HepG2 (cell line): ENCODE measurements at regions not wholly inside any gene's neighbourhood (a gene's known extent, or its start where the extent isn't known, plus 50 kb on each side); places are given as distances from the start of the nearest gene placed in this dataset.

ENCODE experiments used
- ATAC-seq: fragments of 200-7000 bp; cut with Tn5 transposase; 3 replicates; pipeline ENCODE4 v1.9.1; 2020; ENCODE audit warnings: mild to moderate bottlenecking, moderate library complexity
- BruUV-seq: library from RNA; stranded (reverse); fragments of 400-500 nt; replicated peaks from 2 replicates; lab custom pipeline; 2021; lab: Mats Ljungman, UMichigan
- CTCF ChIA-PET: fragments of 300-600 bp; formaldehyde crosslinking; extraction: SDS; loops from one replicate; lab custom pipeline; 2021; ENCODE audit warnings: low total read pairs, inconsistent platforms, low intra/inter-chr PET ratio; lab: Yijun Ruan, JAX
- POLR2A ChIA-PET: fragments of 350-600 bp; sonication (Branson Sonifier 250); formaldehyde crosslinking; loops from one replicate; lab custom pipeline; 2020; ENCODE audit warnings: antibody characterized with exemption, inconsistent platforms; lab: Yijun Ruan, JAX
- DNase-seq: peaks from one replicate; pipeline ENCODE4 v3.0.0-alpha.2; 2015; ENCODE audit warnings: low spot score
- FAIRE-seq: peaks from 3 replicates; lab custom pipeline; 2011; peaks lifted over from hg19 to GRCh38; lab: Jason Lieb, UNC
- H2AFZ ChIP-seq: one replicate; pipeline ENCODE4 v1.6.1; 2011; ENCODE audit warnings: low read length, inconsistent platforms
- H3K27ac ChIP-seq: fragments of 300-600 bp; 3 replicates; pipeline ENCODE4 v1.8.0; 2011; ENCODE audit warnings: mixed run types, mild to moderate bottlenecking, mixed read lengths, low read length, inconsistent platforms; ENCODE audit not compliant: insufficient read depth; ENCODE audit errors: extremely low read length
- H3K27me3 ChIP-seq, 2 experiments: fragments of 200-600 bp in 1 of 2; 2 replicates in 1 of 2; 3 replicates in 1 of 2; pipeline versions ENCODE4 v1.6.0 to v1.8.0; 2011; ENCODE audit warnings: low read length in 2 of 2, mild to moderate bottlenecking in 2 of 2, moderate library complexity in 2 of 2, inconsistent platforms in 1 of 2; ENCODE audit not compliant: insufficient read depth in 2 of 2, control insufficient read depth in 1 of 2
- H3K36me3 ChIP-seq, 2 experiments: fragments of 200-600 bp in 1 of 2; replicated peaks in 1 of 2; 2 replicates in 1 of 2; 3 replicates in 1 of 2; pipeline versions ENCODE4 v1.5.1 to v1.8.0; 2011; ENCODE audit warnings: low read length in 2 of 2, inconsistent platforms in 1 of 2; ENCODE audit not compliant: insufficient read depth in 2 of 2, control insufficient read depth in 1 of 2
- H3K4me1 ChIP-seq: 2 replicates; pipeline ENCODE4 v1.5.1; 2012; ENCODE audit warnings: low read length, inconsistent platforms; ENCODE audit not compliant: insufficient read depth
- H3K4me2 ChIP-seq: 2 replicates; pipeline ENCODE4 v1.6.0; 2011; ENCODE audit warnings: low read depth, low read length, inconsistent platforms
- H3K4me3 ChIP-seq, 3 experiments: fragments of 200-600 bp in 1 of 3; sonication (generic), shearing (Covaris generic) in 1 of 3; replicated peaks in 1 of 3; 2 replicates each; pipeline ENCODE4 v1.5.1; 2011 to 2016; ENCODE audit warnings: low read length in 3 of 3, inconsistent platforms in 2 of 3, low read depth in 2 of 3, mild to moderate bottlenecking in 2 of 3, control low read depth in 1 of 3, mixed read lengths in 1 of 3; ENCODE audit not compliant: insufficient read depth in 1 of 3
- H3K79me2 ChIP-seq: one replicate; pipeline ENCODE4 v1.6.1; 2011; ENCODE audit warnings: low read length, inconsistent platforms; ENCODE audit not compliant: insufficient read depth
- H3K9ac ChIP-seq: 2 replicates; pipeline ENCODE4 v1.6.0; 2011; ENCODE audit warnings: mild to moderate bottlenecking, low read depth, low read length, inconsistent platforms; ENCODE audit not compliant: insufficient read depth
- H3K9me3 ChIP-seq: 2 replicates; pipeline ENCODE4 v1.5.1; 2012; ENCODE audit warnings: mild to moderate bottlenecking, low read length
- H4K20me1 ChIP-seq: 2 replicates; pipeline ENCODE4 v1.6.0; 2011; ENCODE audit warnings: inconsistent platforms, mild to moderate bottlenecking, low read length, moderate library complexity; ENCODE audit not compliant: insufficient read depth
- ARNT2 ChIP-seq: sonication (generic); formaldehyde crosslinking; IDR thresholded peaks from 2 replicates; pipeline ENCODE4 v1.8.0; 2022; ENCODE audit warnings: mild to moderate bottlenecking, low read depth, missing genetic modification reagents, moderate library complexity
- CREB1 ChIP-seq, 2 experiments: fragments of 450-650 bp in 1 of 2; IDR thresholded peaks; 2 replicates each; pipeline ENCODE4 v1.6.1; 2016 to 2017; ENCODE audit warnings: control low read depth in 1 of 2, mild to moderate bottlenecking in 1 of 2, missing compliant biosample characterization in 1 of 2, missing genetic modification characterization in 1 of 2
- HOXA5 ChIP-seq: sonication (generic); formaldehyde crosslinking; IDR thresholded peaks from 2 replicates; pipeline ENCODE4 v1.4.0; 2020; ENCODE audit warnings: missing genetic modification reagents
- MYC ChIP-seq: sonication (generic); formaldehyde crosslinking; IDR thresholded peaks from 2 replicates; pipeline ENCODE4 v1.9.0; 2021; ENCODE audit warnings: missing genetic modification reagents, borderline replicate concordance
- RFXANK ChIP-seq: IDR thresholded peaks from 2 replicates; pipeline ENCODE4 v1.6.1; 2016
- ZNF136 ChIP-seq: sonication (generic); formaldehyde crosslinking; IDR thresholded peaks from 2 replicates; pipeline ENCODE4 v1.8.1; 2022; ENCODE audit warnings: low read depth, mild to moderate bottlenecking, moderate library complexity, missing genetic modification reagents
- ZNF709 ChIP-seq: sonication (generic); formaldehyde crosslinking; IDR thresholded peaks from 2 replicates; pipeline ENCODE4 v1.5.0; 2020; ENCODE audit warnings: mild to moderate bottlenecking, missing genetic modification reagents
- ZSCAN25 ChIP-seq: sonication (generic); formaldehyde crosslinking; IDR thresholded peaks from 2 replicates; pipeline ENCODE4 v1.8.0; 2022; ENCODE audit warnings: mild to moderate bottlenecking, missing genetic modification reagents
- ZZZ3 ChIP-seq: sonication (generic); formaldehyde crosslinking; IDR thresholded peaks from 2 replicates; pipeline ENCODE4 v1.4.0; 2020; ENCODE audit warnings: missing genetic modification reagents, mild to moderate bottlenecking, borderline replicate concordance
- WGBS: methylation state at CpG from one replicate; pipeline ENCODE4 v1.1.6; 2017; ENCODE audit warnings: low lambda C conversion rate; 5-methylcytosine and 5-hydroxymethylcytosine counted together
- in situ Hi-C: cut with HindIII; loops from 2 replicates; pipeline ENCODE4 v1.10.0; 2017; ENCODE audit warnings: low pct_unique_long_range_greater_than_20kb; ENCODE audit not compliant: extremely low pct_ligation_motif_present
- intact Hi-C: fragments of 100-400 bp; cut with micrococcal nuclease; formaldehyde crosslinking; loops from one replicate; pipeline ENCODE4 v1.10.0; 2022; ENCODE audit not compliant: unreplicated experiment
- TF ChIP-seq, protein P1 (sequence below): sonication (generic); formaldehyde crosslinking; IDR thresholded peaks from 2 replicates; pipeline ENCODE4 v1.4.0; 2020; ENCODE audit warnings: missing genetic modification reagents
- TF ChIP-seq, protein P2 (sequence below): IDR thresholded peaks from 2 replicates; pipeline ENCODE4 v1.4.0; 2020; ENCODE audit warnings: mild to moderate bottlenecking, missing genetic modification reagents
- TF ChIP-seq, protein P3 (sequence below): sonication (generic); formaldehyde crosslinking; IDR thresholded peaks from 2 replicates; pipeline ENCODE4 v1.4.0; 2020; ENCODE audit warnings: missing genetic modification reagents, borderline replicate concordance

DNA sequence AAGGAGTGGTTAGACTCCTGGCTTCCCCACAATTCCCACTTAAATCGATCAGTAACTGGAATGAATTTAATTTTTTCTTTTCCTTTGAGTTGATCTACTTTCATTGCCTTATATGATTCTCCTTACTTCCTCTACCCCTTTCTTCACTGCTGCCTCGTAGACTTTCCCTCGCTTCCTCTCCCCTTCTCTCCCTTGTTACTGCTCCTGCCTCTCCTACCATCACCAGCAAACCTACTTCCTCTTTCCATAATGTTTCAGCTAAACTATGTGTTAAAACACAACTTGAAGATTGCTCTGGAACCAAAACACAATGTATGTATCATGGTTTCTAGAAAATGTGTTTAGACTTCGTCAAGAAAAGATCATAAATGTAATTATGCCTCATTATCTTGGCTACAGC lies 132.0 kb upstream of the TET2 start (continued):
- TF ChIP-seq, protein P1, sequence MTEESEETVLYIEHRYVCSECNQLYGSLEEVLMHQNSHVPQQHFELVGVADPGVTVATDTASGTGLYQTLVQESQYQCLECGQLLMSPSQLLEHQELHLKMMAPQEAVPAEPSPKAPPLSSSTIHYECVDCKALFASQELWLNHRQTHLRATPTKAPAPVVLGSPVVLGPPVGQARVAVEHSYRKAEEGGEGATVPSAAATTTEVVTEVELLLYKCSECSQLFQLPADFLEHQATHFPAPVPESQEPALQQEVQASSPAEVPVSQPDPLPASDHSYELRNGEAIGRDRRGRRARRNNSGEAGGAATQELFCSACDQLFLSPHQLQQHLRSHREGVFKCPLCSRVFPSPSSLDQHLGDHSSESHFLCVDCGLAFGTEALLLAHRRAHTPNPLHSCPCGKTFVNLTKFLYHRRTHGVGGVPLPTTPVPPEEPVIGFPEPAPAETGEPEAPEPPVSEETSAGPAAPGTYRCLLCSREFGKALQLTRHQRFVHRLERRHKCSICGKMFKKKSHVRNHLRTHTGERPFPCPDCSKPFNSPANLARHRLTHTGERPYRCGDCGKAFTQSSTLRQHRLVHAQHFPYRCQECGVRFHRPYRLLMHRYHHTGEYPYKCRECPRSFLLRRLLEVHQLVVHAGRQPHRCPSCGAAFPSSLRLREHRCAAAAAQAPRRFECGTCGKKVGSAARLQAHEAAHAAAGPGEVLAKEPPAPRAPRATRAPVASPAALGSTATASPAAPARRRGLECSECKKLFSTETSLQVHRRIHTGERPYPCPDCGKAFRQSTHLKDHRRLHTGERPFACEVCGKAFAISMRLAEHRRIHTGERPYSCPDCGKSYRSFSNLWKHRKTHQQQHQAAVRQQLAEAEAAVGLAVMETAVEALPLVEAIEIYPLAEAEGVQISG (CRISPR knock-in tag), result no peak
- no peak for TF ChIP-seq ARNT2 (CRISPR knock-in tag)

DNA sequence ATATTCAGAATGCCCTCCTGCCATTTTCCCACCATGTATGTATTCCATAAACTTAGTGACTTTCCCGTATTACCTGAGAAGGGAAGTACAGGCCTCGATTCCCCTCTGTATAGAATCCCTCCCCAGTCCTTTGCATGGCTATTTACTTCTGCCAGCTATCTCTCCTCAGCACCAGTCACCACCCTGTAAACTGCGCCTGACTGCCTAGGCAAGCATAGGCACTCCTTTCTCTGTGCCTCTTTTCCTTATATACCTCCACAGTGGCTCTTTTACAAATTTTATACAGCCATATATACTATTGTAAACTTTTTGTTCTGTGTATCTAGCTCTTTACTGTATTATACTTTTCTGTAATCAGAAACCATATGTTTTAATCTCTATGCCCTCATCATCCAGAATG lies 130.9 kb upstream of the TET2 start:
- no peaks in the 10 kb centered on the region for H3K27me3 ChIP-seq
- no peak for TF ChIP-seq RFXANK (CRISPR knock-in tag)
- TF ChIP-seq CREB1 (IDR thresholded peaks at IDR 0.05), result no peak
- no peak for TF ChIP-seq CREB1 (CRISPR knock-in tag; IDR thresholded peaks at IDR 0.05)
- TF ChIP-seq, protein P2, sequence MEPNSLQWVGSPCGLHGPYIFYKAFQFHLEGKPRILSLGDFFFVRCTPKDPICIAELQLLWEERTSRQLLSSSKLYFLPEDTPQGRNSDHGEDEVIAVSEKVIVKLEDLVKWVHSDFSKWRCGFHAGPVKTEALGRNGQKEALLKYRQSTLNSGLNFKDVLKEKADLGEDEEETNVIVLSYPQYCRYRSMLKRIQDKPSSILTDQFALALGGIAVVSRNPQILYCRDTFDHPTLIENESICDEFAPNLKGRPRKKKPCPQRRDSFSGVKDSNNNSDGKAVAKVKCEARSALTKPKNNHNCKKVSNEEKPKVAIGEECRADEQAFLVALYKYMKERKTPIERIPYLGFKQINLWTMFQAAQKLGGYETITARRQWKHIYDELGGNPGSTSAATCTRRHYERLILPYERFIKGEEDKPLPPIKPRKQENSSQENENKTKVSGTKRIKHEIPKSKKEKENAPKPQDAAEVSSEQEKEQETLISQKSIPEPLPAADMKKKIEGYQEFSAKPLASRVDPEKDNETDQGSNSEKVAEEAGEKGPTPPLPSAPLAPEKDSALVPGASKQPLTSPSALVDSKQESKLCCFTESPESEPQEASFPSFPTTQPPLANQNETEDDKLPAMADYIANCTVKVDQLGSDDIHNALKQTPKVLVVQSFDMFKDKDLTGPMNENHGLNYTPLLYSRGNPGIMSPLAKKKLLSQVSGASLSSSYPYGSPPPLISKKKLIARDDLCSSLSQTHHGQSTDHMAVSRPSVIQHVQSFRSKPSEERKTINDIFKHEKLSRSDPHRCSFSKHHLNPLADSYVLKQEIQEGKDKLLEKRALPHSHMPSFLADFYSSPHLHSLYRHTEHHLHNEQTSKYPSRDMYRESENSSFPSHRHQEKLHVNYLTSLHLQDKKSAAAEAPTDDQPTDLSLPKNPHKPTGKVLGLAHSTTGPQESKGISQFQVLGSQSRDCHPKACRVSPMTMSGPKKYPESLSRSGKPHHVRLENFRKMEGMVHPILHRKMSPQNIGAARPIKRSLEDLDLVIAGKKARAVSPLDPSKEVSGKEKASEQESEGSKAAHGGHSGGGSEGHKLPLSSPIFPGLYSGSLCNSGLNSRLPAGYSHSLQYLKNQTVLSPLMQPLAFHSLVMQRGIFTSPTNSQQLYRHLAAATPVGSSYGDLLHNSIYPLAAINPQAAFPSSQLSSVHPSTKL (CRISPR knock-in tag), result no peak
- no peak for TF ChIP-seq MYC (CRISPR knock-in tag)
- TF ChIP-seq ZNF136 (CRISPR knock-in tag), result no peak
- TF ChIP-seq ZSCAN25 (CRISPR knock-in tag), result no peak
- TF ChIP-seq ZZZ3, result no peak
- TF ChIP-seq ZNF709 (CRISPR knock-in tag), result no peak
- no peak for TF ChIP-seq HOXA5 (CRISPR knock-in tag)
- TF ChIP-seq, protein P3, sequence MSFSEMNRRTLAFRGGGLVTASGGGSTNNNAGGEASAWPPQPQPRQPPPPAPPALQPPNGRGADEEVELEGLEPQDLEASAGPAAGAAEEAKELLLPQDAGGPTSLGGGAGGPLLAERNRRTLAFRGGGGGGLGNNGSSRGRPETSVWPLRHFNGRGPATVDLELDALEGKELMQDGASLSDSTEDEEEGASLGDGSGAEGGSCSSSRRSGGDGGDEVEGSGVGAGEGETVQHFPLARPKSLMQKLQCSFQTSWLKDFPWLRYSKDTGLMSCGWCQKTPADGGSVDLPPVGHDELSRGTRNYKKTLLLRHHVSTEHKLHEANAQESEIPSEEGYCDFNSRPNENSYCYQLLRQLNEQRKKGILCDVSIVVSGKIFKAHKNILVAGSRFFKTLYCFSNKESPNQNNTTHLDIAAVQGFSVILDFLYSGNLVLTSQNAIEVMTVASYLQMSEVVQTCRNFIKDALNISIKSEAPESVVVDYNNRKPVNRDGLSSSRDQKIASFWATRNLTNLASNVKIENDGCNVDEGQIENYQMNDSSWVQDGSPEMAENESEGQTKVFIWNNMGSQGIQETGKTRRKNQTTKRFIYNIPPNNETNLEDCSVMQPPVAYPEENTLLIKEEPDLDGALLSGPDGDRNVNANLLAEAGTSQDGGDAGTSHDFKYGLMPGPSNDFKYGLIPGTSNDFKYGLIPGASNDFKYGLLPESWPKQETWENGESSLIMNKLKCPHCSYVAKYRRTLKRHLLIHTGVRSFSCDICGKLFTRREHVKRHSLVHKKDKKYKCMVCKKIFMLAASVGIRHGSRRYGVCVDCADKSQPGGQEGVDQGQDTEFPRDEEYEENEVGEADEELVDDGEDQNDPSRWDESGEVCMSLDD, result no peak
- no peak overlapping the region for H3K4me3 ChIP-seq
- no peak for DNase-seq
- H3K9ac ChIP-seq, result no peak overlapping the region
- no peaks in the 10 kb centered on the region for H3K36me3 ChIP-seq
- FAIRE-seq, result no peak
- H3K4me2 ChIP-seq, result no peak overlapping the region
- no peak overlapping the region for H3K27ac ChIP-seq
- CTCF ChIA-PET, result no interaction called here
- H3K9me3 ChIP-seq, result no peaks in the 10 kb centered on the region
- WGBS, result 0% methylated on average over 3 of the region's 3 CpGs
- no TSS peak for BruUV-seq
- no peak overlapping the region for H2AFZ ChIP-seq
- intact Hi-C loops (no loop called here), in situ Hi-C loops (no loop called here)
- POLR2A ChIA-PET, result no interaction called here
- no peaks in the 10 kb centered on the region for H3K4me1 ChIP-seq
- H4K20me1 ChIP-seq, result no peaks in the 10 kb centered on the region
- no peaks in the 10 kb centered on the region for H3K79me2 ChIP-seq
- no peak for ATAC-seq
